NB4 (cell line): ENCODE measurements at regions not wholly inside any gene's neighbourhood (a gene's known extent, or its start where the extent isn't known, plus 50 kb on each side); places are given as distances from the start of the nearest gene placed in this dataset.
"Not testable (repeated sequence)": the region's sequence is repeated elsewhere in the genome, so short reads cannot be mapped to it uniquely, and the experiment has no call there.

Experiments
- DNase-seq: peaks from one replicate; pipeline ENCODE4 v3.0.0; 2010; ENCODE audit warnings: low read depth
- H3K4me3 ChIP-seq: one replicate; pipeline ENCODE4 v1.5.1; 2011; ENCODE audit warnings: mild to moderate bottlenecking, low read depth, low read length, moderate library complexity
- CTCF ChIP-seq: IDR thresholded peaks from one replicate; pipeline ENCODE4 v1.5.1; 2012; ENCODE audit warnings: low read depth, low read length
- MAX ChIP-seq: IDR thresholded peaks from 2 replicates; pipeline ENCODE4 v1.6.1; 2011; ENCODE audit warnings: low read depth, low read length
- MYC ChIP-seq: IDR thresholded peaks from 2 replicates; pipeline ENCODE4 v1.6.1; 2011; ENCODE audit warnings: low read depth, low read length
- POLR2A ChIP-seq: IDR thresholded peaks from 2 replicates; pipeline ENCODE4 v1.6.1; 2011; ENCODE audit warnings: mild to moderate bottlenecking; ENCODE audit not compliant: insufficient read length; ENCODE audit errors: extremely low read depth

- no peak for DNase-seq
- TF ChIP-seq MAX (no peak), MYC (no peak), POLR2A (no peak), CTCF (no peak)
- no peak overlapping the region for H3K4me3 ChIP-seq
These were observed 125.6 kb downstream of the GLRX3 start for GRCh38 chr10:130261766-130262165.

GRCh38 chr10:130263289-130263688, 127.1 kb downstream of the GLRX3 start:
- no peak overlapping the region for H3K4me3 ChIP-seq
- TF ChIP-seq POLR2A (no peak), MYC (no peak), CTCF (no peak), MAX (no peak)
- no peak for DNase-seq

GRCh38 chr10:130265542-130265941, 129.4 kb downstream of the GLRX3 start:
- no peak for TF ChIP-seq POLR2A
- no peak for TF ChIP-seq MYC
- TF ChIP-seq MAX = no peak
- TF ChIP-seq CTCF = no peak

GRCh38 chr10:130282492-130283218, 146.5 kb downstream of the GLRX3 start:
- no peak for TF ChIP-seq CTCF
- TF ChIP-seq MYC = no peak
- no peak for TF ChIP-seq POLR2A
- TF ChIP-seq MAX = no peak
- no peak for DNase-seq
- no peak overlapping the region for H3K4me3 ChIP-seq

More at GRCh38 chr10:130265542-130265941, 129.4 kb downstream of the GLRX3 start:
- DNase-seq = no peak
- no peak overlapping the region for H3K4me3 ChIP-seq

GRCh38 chr10:130283219-130283545, 147.0 kb downstream of the GLRX3 start:
- H3K4me3 ChIP-seq = no peak overlapping the region
- no peak for DNase-seq
- no peak for TF ChIP-seq CTCF
- no peak for TF ChIP-seq POLR2A
- no peak for TF ChIP-seq MAX
- no peak for TF ChIP-seq MYC

- DNase-seq, H3K4me3 ChIP-seq: not testable (repeated sequence)
These were observed 159.6 kb downstream of the GLRX3 start for GRCh38 chr10:130295761-130296160.
